ENCODE measurements at regions not wholly inside any gene's neighbourhood (a gene's known extent, or its start where the extent isn't known, plus 50 kb on each side); places are given as distances from the start of the nearest gene placed in this dataset.

DNA sequence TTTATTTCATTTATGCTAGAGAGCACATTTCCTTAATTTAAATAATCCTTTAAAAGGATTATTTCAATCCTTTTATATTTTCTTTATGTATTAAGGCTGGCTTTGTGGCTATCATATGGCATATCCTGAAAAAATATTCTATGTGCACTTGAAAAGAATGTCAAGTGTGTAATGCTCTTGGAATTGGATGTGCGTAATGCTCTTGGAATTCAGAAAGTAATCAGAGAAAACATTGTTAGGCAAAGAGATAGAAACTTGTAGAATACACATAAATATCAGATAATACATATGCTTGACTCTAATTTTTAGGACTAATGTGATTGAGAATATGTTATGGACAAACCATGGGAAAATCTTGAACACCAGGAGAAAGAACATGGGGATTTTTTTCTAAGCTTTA is 197.5 kb upstream of the COL3A1 start (continued):
- TF ChIP-seq USF1 (IDR thresholded peaks at IDR 0.05; ENCODE audit: borderline replicate concordance, low read depth) (no peak), USF2 (IDR thresholded peaks at IDR 0.05; ENCODE audit: borderline replicate concordance, low read depth, low read length) (no peak), FOSL2 (IDR thresholded peaks at IDR 0.05; ENCODE audit: borderline replicate concordance, low read depth) (peak; percentile 77; the same call in 1 of the 2 replicates), NFIC (IDR thresholded peaks at IDR 0.05; ENCODE audit: borderline replicate concordance) (peak; percentile 30; the same call in 1 of the 2 replicates), FOXJ3 (CRISPR knock-in tag; IDR thresholded peaks at IDR 0.05) (no peak)
- TF ChIP-seq, protein P1, sequence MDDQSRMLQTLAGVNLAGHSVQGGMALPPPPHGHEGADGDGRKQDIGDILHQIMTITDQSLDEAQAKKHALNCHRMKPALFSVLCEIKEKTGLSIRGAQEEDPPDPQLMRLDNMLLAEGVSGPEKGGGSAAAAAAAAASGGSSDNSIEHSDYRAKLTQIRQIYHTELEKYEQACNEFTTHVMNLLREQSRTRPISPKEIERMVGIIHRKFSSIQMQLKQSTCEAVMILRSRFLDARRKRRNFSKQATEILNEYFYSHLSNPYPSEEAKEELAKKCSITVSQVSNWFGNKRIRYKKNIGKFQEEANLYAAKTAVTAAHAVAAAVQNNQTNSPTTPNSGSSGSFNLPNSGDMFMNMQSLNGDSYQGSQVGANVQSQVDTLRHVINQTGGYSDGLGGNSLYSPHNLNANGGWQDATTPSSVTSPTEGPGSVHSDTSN (IDR thresholded peaks at IDR 0.05): no peak

- Histone ChIP-seq H2AFZ (ENCODE audit: low read depth) (no peak overlapping the region), H3K27me3 (ENCODE audit: insufficient read depth) (no peaks in the 10 kb centered on the region), H3K4me1 (ENCODE audit: control insufficient read depth in 1 of 2, insufficient read depth in 2 of 2, low read depth in 1 of 2, low read length in 1 of 2) (peaks cover 12 to 33% of the 10 kb centered on the region in 2 experiments; a peak in 2 of 4 replicates), H3K36me3 (replicated peaks in 1 of 2; ENCODE audit: control insufficient read depth in 1 of 2, insufficient read depth in 2 of 2, low read length in 1 of 2) (no peaks in the 10 kb centered on the region), H3K9ac (peak overlapping the region; percentile 9; the same call in 1 of the 2 replicates), H3K79me2 (ENCODE audit: insufficient read depth) (no peaks in the 10 kb centered on the region), H3K4me3 (ENCODE audit: low read depth in 2 of 2, low read length in 1 of 2) (no peak overlapping the region), H3K27ac (ENCODE audit: low read depth in 2 of 2, low read length in 1 of 2) (peak overlapping the region in 1 of 2 experiments; percentile 61; a peak in 2 of 4 replicates), H3K9me3 (no peaks in the 10 kb centered on the region), H3K9me2 (no peaks in the 10 kb centered on the region), H4K20me1 (ENCODE audit: insufficient read depth) (no peaks in the 10 kb centered on the region), H3F3A (replicated peaks; ENCODE audit: insufficient read depth) (peaks cover 43% of the 10 kb centered on the region), H3K4me2 (no peak overlapping the region)
- CTCF ChIA-PET: interaction anchor here (1.3 kb wide), 1 partner anchor 19 kb away, joined by 3 read pairs; no protein-coding TSS in a partner anchor
- POLR2A ChIA-PET: no interaction called here
- DNase-seq: no peak
- TF ChIP-seq, protein P2, sequence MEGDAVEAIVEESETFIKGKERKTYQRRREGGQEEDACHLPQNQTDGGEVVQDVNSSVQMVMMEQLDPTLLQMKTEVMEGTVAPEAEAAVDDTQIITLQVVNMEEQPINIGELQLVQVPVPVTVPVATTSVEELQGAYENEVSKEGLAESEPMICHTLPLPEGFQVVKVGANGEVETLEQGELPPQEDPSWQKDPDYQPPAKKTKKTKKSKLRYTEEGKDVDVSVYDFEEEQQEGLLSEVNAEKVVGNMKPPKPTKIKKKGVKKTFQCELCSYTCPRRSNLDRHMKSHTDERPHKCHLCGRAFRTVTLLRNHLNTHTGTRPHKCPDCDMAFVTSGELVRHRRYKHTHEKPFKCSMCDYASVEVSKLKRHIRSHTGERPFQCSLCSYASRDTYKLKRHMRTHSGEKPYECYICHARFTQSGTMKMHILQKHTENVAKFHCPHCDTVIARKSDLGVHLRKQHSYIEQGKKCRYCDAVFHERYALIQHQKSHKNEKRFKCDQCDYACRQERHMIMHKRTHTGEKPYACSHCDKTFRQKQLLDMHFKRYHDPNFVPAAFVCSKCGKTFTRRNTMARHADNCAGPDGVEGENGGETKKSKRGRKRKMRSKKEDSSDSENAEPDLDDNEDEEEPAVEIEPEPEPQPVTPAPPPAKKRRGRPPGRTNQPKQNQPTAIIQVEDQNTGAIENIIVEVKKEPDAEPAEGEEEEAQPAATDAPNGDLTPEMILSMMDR (IDR thresholded peaks at IDR 0.05): peak; percentile 40; the same call in 1 of the 2 replicates
- no peak for TF ChIP-seq RAD21 (IDR thresholded peaks at IDR 0.05; ENCODE audit: low read length)
- WGBS (ENCODE audit: low lambda C conversion rate): 85% methylated on average over 1 of the region's 1 CpG
These were observed 189.9 kb upstream of the COL3A1 start for GRCh38 chr2:188784269-188784762.

- no peak overlapping the region for H3K9ac ChIP-seq
- H3K4me1 ChIP-seq (ENCODE audit: control insufficient read depth in 1 of 2, insufficient read depth in 2 of 2, low read depth in 1 of 2, low read length in 1 of 2): peaks cover 12 to 33% of the 10 kb centered on the region in 2 experiments; a peak in 2 of 4 replicates
- ChIA-PET CTCF (interaction anchor here (1.3 kb wide), 1 partner anchor 20 kb away, joined by 3 read pairs; no protein-coding TSS in a partner anchor), POLR2A (no interaction called here)
- no peaks in the 10 kb centered on the region for H3K9me3 ChIP-seq
- 93% methylated on average over 2 of the region's 2 CpGs for WGBS (ENCODE audit: low lambda C conversion rate)
- H3K36me3 ChIP-seq (replicated peaks in 1 of 2; ENCODE audit: control insufficient read depth in 1 of 2, insufficient read depth in 2 of 2, low read length in 1 of 2): no peaks in the 10 kb centered on the region
- peaks cover 43% of the 10 kb centered on the region for H3F3A ChIP-seq (replicated peaks; ENCODE audit: insufficient read depth)
- H3K79me2 ChIP-seq (ENCODE audit: insufficient read depth): no peaks in the 10 kb centered on the region
- H3K4me2 ChIP-seq: no peak overlapping the region
- H3K27me3 ChIP-seq (ENCODE audit: insufficient read depth): no peaks in the 10 kb centered on the region
- H3K4me3 ChIP-seq (ENCODE audit: low read depth in 2 of 2, low read length in 1 of 2): no peak overlapping the region
- no peaks in the 10 kb centered on the region for H4K20me1 ChIP-seq (ENCODE audit: insufficient read depth)
- H2AFZ ChIP-seq (ENCODE audit: low read depth): no peak overlapping the region
- DNase-seq: no peak
- peak overlapping the region; percentile 90 to 100 for H3K27ac ChIP-seq (ENCODE audit: low read depth in 2 of 2, low read length in 1 of 2)
- no peaks in the 10 kb centered on the region for H3K9me2 ChIP-seq
- no peak for TF ChIP-seq TAF1 (IDR thresholded peaks at IDR 0.05; ENCODE audit: borderline replicate concordance, low read depth, low read length)
- no peak for TF ChIP-seq FOXJ3 (CRISPR knock-in tag; IDR thresholded peaks at IDR 0.05)
- TF ChIP-seq TEAD4 (IDR thresholded peaks at IDR 0.05; ENCODE audit: borderline replicate concordance, insufficient read depth): no peak
- TF ChIP-seq, protein P2 (IDR thresholded peaks at IDR 0.05): no peak
- no peak for TF ChIP-seq SIN3A (IDR thresholded peaks at IDR 0.05; ENCODE audit: borderline replicate concordance, low read depth, low read length)
- no peak for TF ChIP-seq CHD2 (IDR thresholded peaks at IDR 0.05; ENCODE audit: low read length, partially characterized antibody)
- TF ChIP-seq RCOR1 (IDR thresholded peaks at IDR 0.05; ENCODE audit: low read length): no peak
- no peak for TF ChIP-seq NRF1 (IDR thresholded peaks at IDR 0.05; ENCODE audit: low read depth, low read length)
- TF ChIP-seq ELF1 (IDR thresholded peaks at IDR 0.05): no peak
- TF ChIP-seq FOSL2 (IDR thresholded peaks at IDR 0.05; ENCODE audit: borderline replicate concordance, low read depth): no peak
- no peak for TF ChIP-seq USF2 (IDR thresholded peaks at IDR 0.05; ENCODE audit: borderline replicate concordance, low read depth, low read length)
- no peak for TF ChIP-seq RFX5 (IDR thresholded peaks at IDR 0.05; ENCODE audit: low read length)
These were observed 189.1 kb upstream of the COL3A1 start for GRCh38 chr2:188785061-188785460.

All from SK-N-SH (cell line).